HG03280 (cell line): ENCODE measurements at regions not wholly inside any gene's neighbourhood (a gene's known extent, or its start where the extent isn't known, plus 50 kb on each side); places are given as distances from the start of the nearest gene placed in this dataset.

Experiments used
- ATAC-seq: cut with Tn5 transposase; IDR thresholded peaks from one replicate; pipeline ENCODE4 v1.9.1; 2021; ENCODE audit warnings: mild to moderate bottlenecking, moderate library complexity; ENCODE audit not compliant: unreplicated experiment

DNA sequence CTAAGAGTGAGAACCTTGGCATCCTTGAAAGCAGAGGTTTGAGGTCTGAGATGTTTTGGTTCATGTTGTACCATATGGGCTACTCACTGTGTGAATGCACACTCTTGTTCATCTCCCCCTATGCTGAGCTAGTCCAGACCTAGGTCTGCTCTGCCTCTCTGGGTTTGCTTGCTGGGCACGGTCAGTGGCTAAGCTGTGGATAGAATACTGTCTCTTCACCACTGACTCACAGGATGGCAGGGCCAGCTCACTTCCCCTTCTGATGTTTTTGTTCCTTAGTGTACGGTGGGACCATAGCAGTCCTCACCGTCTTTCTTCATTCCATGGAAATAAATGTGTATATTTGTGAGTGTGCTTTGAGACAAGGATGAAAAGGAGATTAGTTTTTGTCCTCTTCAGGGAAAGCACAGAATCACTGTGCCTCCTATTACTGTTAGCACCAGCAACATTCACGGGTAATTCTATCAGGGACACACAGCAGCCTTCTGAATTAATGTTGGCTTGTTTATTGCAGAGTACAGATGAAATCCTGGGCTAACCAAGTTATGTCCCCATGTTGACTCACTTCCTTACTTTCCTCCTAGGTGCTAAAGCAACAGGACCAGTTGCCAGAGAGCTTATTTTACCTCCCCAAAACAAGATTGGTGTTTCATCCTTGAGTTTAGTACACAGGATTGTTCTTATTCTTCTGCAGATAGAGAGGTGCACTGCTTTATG lies 56.9 kb upstream of the IVNS1ABP start:
- ATAC-seq = no peak

DNA sequence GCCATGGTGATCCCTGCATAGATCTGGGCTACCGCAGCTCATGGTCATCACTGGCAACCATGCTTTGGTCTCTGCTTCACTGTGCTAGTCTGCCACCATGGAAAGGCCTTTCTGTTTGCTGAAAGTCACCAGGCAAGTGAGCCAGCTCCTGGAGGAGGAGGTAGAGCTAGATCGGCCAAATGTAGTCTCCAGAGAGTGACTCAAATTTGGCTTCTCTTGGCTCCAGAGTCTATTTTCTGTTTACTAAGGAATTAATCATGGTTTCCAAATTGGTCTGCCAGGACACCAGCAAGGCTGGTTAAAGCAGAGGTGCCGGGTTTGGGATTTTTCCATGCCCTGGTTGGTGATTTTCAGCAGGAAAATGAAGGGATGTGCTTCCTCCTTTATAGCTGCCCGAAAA lies 52.7 kb upstream of the IVNS1ABP start:
- no peak for ATAC-seq

DNA sequence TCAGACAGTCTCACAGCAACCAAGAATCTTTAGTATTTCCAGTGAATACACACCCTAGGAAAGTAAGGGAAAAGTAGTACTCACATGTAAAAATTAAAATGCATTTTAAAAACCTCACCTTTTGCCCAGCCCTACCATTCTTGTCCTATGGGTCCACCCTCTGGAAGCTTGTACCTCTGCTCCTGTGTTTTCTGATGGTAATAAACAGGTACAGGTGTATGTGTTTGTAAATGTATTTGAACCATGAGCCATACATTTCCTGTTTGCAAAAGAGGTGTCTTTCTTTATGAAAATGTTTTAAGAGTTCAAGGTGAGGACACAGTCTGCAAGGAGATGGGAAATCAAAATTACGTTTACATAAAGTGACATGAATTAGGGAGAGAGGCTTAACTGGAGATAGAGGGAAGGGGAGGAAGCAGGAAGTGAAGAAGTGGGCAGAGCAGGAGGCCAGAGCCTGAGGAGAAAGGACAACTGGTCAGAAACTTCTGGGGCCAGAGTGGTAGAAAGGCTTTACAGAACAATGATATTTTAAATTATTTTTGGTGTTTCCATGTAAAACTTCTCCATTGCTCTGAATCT lies 52.0 kb upstream of the IVNS1ABP start:
- ATAC-seq = no peak

DNA sequence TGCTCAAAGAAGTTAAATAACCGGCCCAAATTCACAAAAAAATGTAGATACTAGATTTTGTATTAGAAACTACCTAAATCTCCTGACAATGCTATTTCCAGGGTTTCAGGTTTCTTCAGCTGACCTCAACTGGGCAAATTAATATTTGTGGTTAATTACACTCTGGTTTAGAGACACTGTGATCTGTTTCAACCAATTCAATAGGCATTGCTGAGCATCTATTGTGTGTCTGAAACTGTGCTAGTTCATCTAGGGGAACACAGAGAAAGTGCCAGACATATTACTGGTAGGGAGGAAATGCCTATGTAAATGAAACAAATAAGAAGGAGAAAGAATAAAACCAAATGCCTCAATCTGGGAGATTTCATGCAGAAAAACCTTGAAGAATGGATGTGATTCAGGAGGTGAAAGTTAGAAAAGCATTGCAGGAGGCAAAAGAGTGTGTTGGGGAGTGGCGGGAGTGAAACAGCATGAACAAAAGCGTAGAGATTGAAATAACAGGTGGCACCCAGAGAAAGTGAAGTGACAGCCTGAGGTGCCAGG lies 51.3 kb upstream of the IVNS1ABP start:
- ATAC-seq = no peak

DNA sequence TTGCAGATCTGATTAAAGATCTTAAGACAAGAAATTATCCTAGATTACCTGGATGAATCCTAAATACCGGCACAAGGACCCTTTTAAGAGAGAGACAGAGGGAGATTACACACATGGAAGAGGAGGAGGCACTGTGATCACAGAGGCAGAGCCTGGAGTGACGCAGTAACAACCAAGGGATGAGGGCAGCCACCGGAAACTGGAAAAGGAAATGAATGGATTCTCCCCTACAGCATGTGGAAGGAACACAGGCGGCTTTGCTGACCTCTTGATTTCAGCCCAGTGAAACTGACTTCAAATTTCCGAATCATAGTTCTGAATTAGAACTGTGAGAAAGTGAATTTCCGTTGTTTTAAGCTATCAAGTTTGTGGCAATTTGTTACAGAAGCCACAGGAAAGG lies 50.2 kb upstream of the IVNS1ABP start:
- no peak for ATAC-seq
